ENCODE measurements at regions not wholly inside any gene's neighbourhood (a gene's known extent, or its start where the extent isn't known, plus 50 kb on each side); places are given as distances from the start of the nearest gene placed in this dataset.

GRCh38 chr2:180110469-180110868 is 103.4 kb upstream of the CWC22 start:
- TF ChIP-seq EZH2 (IDR thresholded peaks at IDR 0.05; ENCODE audit: insufficient read depth, poor library complexity, severe bottlenecking) (no peak), EZH2phosphoT487 (IDR thresholded peaks at IDR 0.05; ENCODE audit: insufficient read depth, low read depth) (no peak)
